CD4-positive, alpha-beta memory T cell (primary cell): ENCODE measurements at regions not wholly inside any gene's neighbourhood (a gene's known extent, or its start where the extent isn't known, plus 50 kb on each side); places are given as distances from the start of the nearest gene placed in this dataset.
"Not testable (repeated sequence)": the region's sequence is repeated elsewhere in the genome, so short reads cannot be mapped to it uniquely, and the experiment has no call there.

Experiments used
- CTCF ChIA-PET: fragments of 350-600 bp; sonication (Branson Sonifier 250); formaldehyde crosslinking; loops from one replicate; lab custom pipeline; 2021; ENCODE audit warnings: inconsistent platforms; ENCODE audit not compliant: partially characterized antibody; lab: Charles Lee
- POLR2A ChIA-PET: fragments of 350-600 bp; sonication (Branson Sonifier 250); formaldehyde crosslinking; loops from one replicate; lab custom pipeline; 2021; ENCODE audit not compliant: partially characterized antibody; lab: Charles Lee
- DNase-seq, 5 donors: peaks; one replicate each; pipeline versions ENCODE4 v3.0.0 to v3.0.0-alpha.2; 2020 to 2022; ENCODE audit warnings: mixed read lengths in 1 of 5
- H3K27ac ChIP-seq: one replicate; pipeline ENCODE4 v1.7.0; 2013; ENCODE audit warnings: low read depth, low read length
- H3K27me3 ChIP-seq: 2 replicates; pipeline ENCODE4 v1.7.0; 2013; ENCODE audit warnings: mild to moderate bottlenecking, low read length, moderate library complexity; ENCODE audit not compliant: insufficient read depth
- H3K36me3 ChIP-seq: 2 replicates; pipeline ENCODE4 v1.7.0; 2013; ENCODE audit warnings: mild to moderate bottlenecking, low read length, moderate library complexity; ENCODE audit not compliant: insufficient read depth
- H3K4me1 ChIP-seq: 2 replicates; pipeline ENCODE4 v1.7.0; 2013; ENCODE audit warnings: mild to moderate bottlenecking, low read length, moderate library complexity; ENCODE audit not compliant: insufficient read depth
- H3K4me3 ChIP-seq, 2 donors: one replicate each; pipeline ENCODE4 v1.7.0; 2013; ENCODE audit warnings: low read length in 2 of 2, mild to moderate bottlenecking in 1 of 2
- H3K9me3 ChIP-seq, 2 donors: one replicate each; pipeline ENCODE4 v1.7.0; 2013; ENCODE audit warnings: low read length in 2 of 2, control low read depth in 1 of 2; ENCODE audit not compliant: control insufficient read depth in 1 of 2
- H3K27ac Mint-ChIP-seq, 7 donors: one replicate each; pipeline ENCODE4 v1.8.0; 2020 to 2021; ENCODE audit warnings: mixed read lengths in 7 of 7, mild to moderate bottlenecking in 6 of 7, inconsistent platforms in 3 of 7, moderate library complexity in 3 of 7
- H3K27me3 Mint-ChIP-seq, 2 donors: one replicate each; pipeline ENCODE4 v1.8.0; 2020 to 2021; ENCODE audit warnings: mixed read lengths in 2 of 2
- H3K36me3 Mint-ChIP-seq, 2 donors: one replicate each; pipeline ENCODE4 v1.8.0; 2020 to 2021; ENCODE audit warnings: mixed read lengths in 2 of 2, inconsistent platforms in 1 of 2, mild to moderate bottlenecking in 1 of 2
- H3K4me1 Mint-ChIP-seq, 4 donors: one replicate each; pipeline ENCODE4 v1.8.0; 2020 to 2021; ENCODE audit warnings: mixed read lengths in 4 of 4, mild to moderate bottlenecking in 1 of 4
- H3K4me3 Mint-ChIP-seq, 8 donors: one replicate each; pipeline ENCODE4 v1.8.0; 2020 to 2021; ENCODE audit warnings: mixed read lengths in 8 of 8, mild to moderate bottlenecking in 7 of 8, moderate library complexity in 6 of 8, inconsistent platforms in 3 of 8
- H3K9me3 Mint-ChIP-seq, 8 donors: one replicate each; pipeline ENCODE4 v1.8.0; 2020 to 2021; ENCODE audit warnings: mixed read lengths in 8 of 8, mild to moderate bottlenecking in 5 of 8, inconsistent platforms in 3 of 8, moderate library complexity in 1 of 8
- intact Hi-C: fragments of 100-400 bp; cut with micrococcal nuclease; formaldehyde crosslinking; loops from one replicate; pipeline ENCODE4 v1.15.1; 2023

GRCh38 chr13:70756088-70756487, 647.8 kb upstream of the KLHL1 start:
- Histone ChIP-seq H3K27me3 (no peaks in the 10 kb centered on the region), H3K27ac (no peak overlapping the region), H3K4me3 (no peak overlapping the region), H3K9me3 (no peaks in the 10 kb centered on the region), H3K36me3 (no peaks in the 10 kb centered on the region), H3K4me1 (no peaks in the 10 kb centered on the region)
- POLR2A ChIA-PET: no interaction called here
- no peaks in the 10 kb centered on the region for H3K4me1 Mint-ChIP-seq
- no peaks in the 10 kb centered on the region for H3K36me3 Mint-ChIP-seq
- intact Hi-C loops: no loop called here
- H3K27ac Mint-ChIP-seq: no peak overlapping the region
- CTCF ChIA-PET: no interaction called here
- DNase-seq: no peak
- no peak overlapping the region for H3K4me3 Mint-ChIP-seq
- H3K27me3 Mint-ChIP-seq: no peaks in the 10 kb centered on the region
- peaks cover 0 to 10% (median 2%) of the 10 kb centered on the region in 8 donors for H3K9me3 Mint-ChIP-seq

GRCh38 chr13:70755456-70755855, 647.2 kb upstream of the KLHL1 start:
- Mint-ChIP-seq H3K27me3 (no peaks in the 10 kb centered on the region), H3K4me1 (no peaks in the 10 kb centered on the region), H3K27ac (no peak overlapping the region), H3K9me3 (peaks cover 0 to 9% (median 2%) of the 10 kb centered on the region in 8 donors), H3K36me3 (no peaks in the 10 kb centered on the region), H3K4me3 (no peak overlapping the region)
- Histone ChIP-seq H3K4me3 (no peak overlapping the region), H3K4me1 (no peaks in the 10 kb centered on the region), H3K27me3 (no peaks in the 10 kb centered on the region), H3K36me3 (no peaks in the 10 kb centered on the region), H3K9me3 (no peaks in the 10 kb centered on the region), H3K27ac (no peak overlapping the region)
- POLR2A ChIA-PET: no interaction called here
- CTCF ChIA-PET: no interaction called here
- intact Hi-C loops: no loop called here
- DNase-seq: no peak

GRCh38 chr13:70747262-70747661, 639.0 kb upstream of the KLHL1 start:
- DNase-seq: no peak
- Histone ChIP-seq H3K4me3 (no peak overlapping the region), H3K27me3 (no peaks in the 10 kb centered on the region), H3K27ac (no peak overlapping the region), H3K4me1 (no peaks in the 10 kb centered on the region), H3K36me3 (no peaks in the 10 kb centered on the region), H3K9me3 (no peaks in the 10 kb centered on the region)
- Mint-ChIP-seq H3K36me3 (no peaks in the 10 kb centered on the region), H3K9me3 (peaks cover 0 to 8% (median 3%) of the 10 kb centered on the region in 8 donors), H3K4me1 (no peaks in the 10 kb centered on the region), H3K4me3 (no peak overlapping the region), H3K27ac (no peak overlapping the region), H3K27me3 (no peaks in the 10 kb centered on the region)
- intact Hi-C loops: no loop called here
- CTCF ChIA-PET: no interaction called here
- POLR2A ChIA-PET: no interaction called here

GRCh38 chr13:70746469-70746868, 638.2 kb upstream of the KLHL1 start:
- H3K9me3 Mint-ChIP-seq, H3K4me1 Mint-ChIP-seq, H3K9me3 ChIP-seq, H3K27me3 ChIP-seq, H3K27ac ChIP-seq, intact Hi-C loops, CTCF ChIA-PET, DNase-seq, H3K27ac Mint-ChIP-seq, H3K4me3 Mint-ChIP-seq, POLR2A ChIA-PET, H3K4me3 ChIP-seq, H3K27me3 Mint-ChIP-seq, H3K36me3 Mint-ChIP-seq, H3K4me1 ChIP-seq, H3K36me3 ChIP-seq: not testable (repeated sequence)

- DNase-seq: no peak
- no peak overlapping the region for H3K27ac Mint-ChIP-seq
- no peaks in the 10 kb centered on the region for H3K9me3 ChIP-seq
- H3K4me1 ChIP-seq: no peaks in the 10 kb centered on the region
- CTCF ChIA-PET: no interaction called here
- peaks cover 0 to 4% (median 0%) of the 10 kb centered on the region in 8 donors for H3K9me3 Mint-ChIP-seq
- no peaks in the 10 kb centered on the region for H3K36me3 ChIP-seq
- no peaks in the 10 kb centered on the region for H3K27me3 ChIP-seq
- no peaks in the 10 kb centered on the region for H3K4me1 Mint-ChIP-seq
- no peaks in the 10 kb centered on the region for H3K27me3 Mint-ChIP-seq
- POLR2A ChIA-PET: no interaction called here
- no peak overlapping the region for H3K4me3 ChIP-seq
- no peaks in the 10 kb centered on the region for H3K36me3 Mint-ChIP-seq
- intact Hi-C loops: no loop called here
- H3K27ac ChIP-seq: no peak overlapping the region
- H3K4me3 Mint-ChIP-seq: no peak overlapping the region
These were observed 628.5 kb upstream of the KLHL1 start for GRCh38 chr13:70736622-70737317.

- H3K27me3 Mint-ChIP-seq: no peaks in the 10 kb centered on the region
These were observed 624.4 kb upstream of the KLHL1 start for GRCh38 chr13:70732611-70733010.

GRCh38 chr13:70729369-70729768, 621.1 kb upstream of the KLHL1 start:
- Histone ChIP-seq H3K27ac (no peak overlapping the region), H3K4me1 (no peaks in the 10 kb centered on the region), H3K4me3 (no peak overlapping the region), H3K36me3 (no peaks in the 10 kb centered on the region), H3K27me3 (no peaks in the 10 kb centered on the region), H3K9me3 (no peaks in the 10 kb centered on the region)
- Mint-ChIP-seq H3K27ac (no peak overlapping the region), H3K4me3 (no peak overlapping the region), H3K9me3 (peaks cover 0 to 12% (median 2%) of the 10 kb centered on the region in 8 donors), H3K4me1 (no peaks in the 10 kb centered on the region), H3K36me3 (no peaks in the 10 kb centered on the region), H3K27me3 (no peaks in the 10 kb centered on the region)
- ChIA-PET POLR2A (no interaction called here), CTCF (no interaction called here)
- DNase-seq: no peak
- intact Hi-C loops: no loop called here

More at GRCh38 chr13:70732611-70733010, 624.4 kb upstream of the KLHL1 start:
- H3K9me3 Mint-ChIP-seq: peaks cover 0 to 12% (median 3%) of the 10 kb centered on the region in 8 donors
- Histone ChIP-seq H3K4me3 (no peak overlapping the region), H3K4me1 (no peaks in the 10 kb centered on the region), H3K9me3 (no peaks in the 10 kb centered on the region), H3K27me3 (no peaks in the 10 kb centered on the region), H3K27ac (no peak overlapping the region), H3K36me3 (no peaks in the 10 kb centered on the region)
- no peaks in the 10 kb centered on the region for H3K36me3 Mint-ChIP-seq
- no peak overlapping the region for H3K27ac Mint-ChIP-seq
- CTCF ChIA-PET: no interaction called here
- POLR2A ChIA-PET: no interaction called here
- H3K4me1 Mint-ChIP-seq: no peaks in the 10 kb centered on the region
- no peak for DNase-seq
- intact Hi-C loops: no loop called here
- H3K4me3 Mint-ChIP-seq: no peak overlapping the region
